GM12872 (cell line): ENCODE measurements at regions not wholly inside any gene's neighbourhood (a gene's known extent, or its start where the extent isn't known, plus 50 kb on each side); places are given as distances from the start of the nearest gene placed in this dataset.

Source experiments
- CTCF ChIP-seq: IDR thresholded peaks from 3 replicates; pipeline ENCODE4 v1.5.1; 2011; ENCODE audit warnings: low read depth, mild to moderate bottlenecking, low read length, moderate library complexity; ENCODE audit not compliant: insufficient read depth

GRCh38 chr21:20425856-20426255 is 572.4 kb upstream of the NCAM2 start:
- TF ChIP-seq CTCF, result no peak

GRCh38 chr21:20440338-20440737 is 557.9 kb upstream of the NCAM2 start:
- TF ChIP-seq CTCF, result no peak

GRCh38 chr21:20443558-20444155 is 554.6 kb upstream of the NCAM2 start:
- peak; percentile 40; the same call in 2 of the 3 replicates for TF ChIP-seq CTCF

- TF ChIP-seq CTCF, result no peak
Observed at GRCh38 chr21:20445971-20446370, 552.2 kb upstream of the NCAM2 start.

GRCh38 chr21:20451046-20451445 is 547.2 kb upstream of the NCAM2 start:
- TF ChIP-seq CTCF, result no peak

GRCh38 chr21:20452935-20453334 is 545.3 kb upstream of the NCAM2 start:
- no peak for TF ChIP-seq CTCF

GRCh38 chr21:20459838-20460237 is 538.4 kb upstream of the NCAM2 start:
- no peak for TF ChIP-seq CTCF
